IPS-NIHi7 (cell line): ENCODE measurements at regions not wholly inside any gene's neighbourhood (a gene's known extent, or its start where the extent isn't known, plus 50 kb on each side); places are given as distances from the start of the nearest gene placed in this dataset.
A peak's percentile ranks its signal among the peaks of the same experiment; 100 is the strongest.

Source experiments
- DNase-seq: peaks from one replicate; pipeline ENCODE4 v3.0.0; 2012; ENCODE audit warnings: mixed read lengths; ENCODE audit errors: extremely low spot score

DNA sequence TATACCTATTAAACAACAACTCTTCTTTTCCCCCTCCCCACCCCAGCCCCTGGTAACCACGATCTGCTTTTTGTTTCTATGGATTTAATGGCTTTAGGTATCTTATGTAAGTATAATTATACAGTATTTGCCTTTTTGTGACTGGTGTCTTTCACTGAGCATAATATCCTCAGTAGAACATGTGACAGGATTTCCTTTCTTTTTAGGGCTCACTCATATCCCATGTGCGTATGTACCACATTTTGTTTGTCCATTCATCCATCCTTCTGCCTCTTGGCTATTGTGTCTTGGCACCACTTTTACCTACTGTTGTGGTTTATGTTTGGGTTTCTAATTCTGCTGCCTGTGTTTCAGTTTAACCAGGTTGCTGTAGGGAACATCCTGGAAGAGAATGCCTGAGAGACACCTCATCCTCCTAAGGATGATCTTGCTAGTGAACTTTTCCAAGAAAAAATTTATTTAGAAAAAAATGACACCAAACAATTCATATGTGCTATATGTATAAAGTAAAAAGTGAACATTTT is 77.6 kb upstream of the SESN3 start:
- no peak for DNase-seq

DNA sequence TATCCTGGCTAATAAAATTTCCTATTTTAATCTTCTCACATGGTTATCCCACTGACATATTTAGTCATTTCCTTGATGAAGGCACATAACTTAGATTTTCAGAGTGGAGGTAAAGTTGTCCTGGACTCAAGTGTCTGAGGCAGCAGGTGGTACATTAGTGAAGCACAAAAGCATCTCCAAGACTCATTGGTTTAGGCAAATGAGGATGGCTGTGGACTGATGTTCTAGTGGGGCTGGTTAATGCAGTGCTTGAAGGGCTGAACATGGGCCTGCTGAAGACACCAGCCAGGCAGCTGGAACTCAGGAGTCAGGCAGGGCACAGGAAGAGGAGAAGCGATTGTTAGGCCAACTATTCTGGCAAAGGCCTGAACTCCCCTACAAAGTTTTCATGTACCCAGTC is 76.3 kb upstream of the SESN3 start:
- DNase-seq = no peak

DNA sequence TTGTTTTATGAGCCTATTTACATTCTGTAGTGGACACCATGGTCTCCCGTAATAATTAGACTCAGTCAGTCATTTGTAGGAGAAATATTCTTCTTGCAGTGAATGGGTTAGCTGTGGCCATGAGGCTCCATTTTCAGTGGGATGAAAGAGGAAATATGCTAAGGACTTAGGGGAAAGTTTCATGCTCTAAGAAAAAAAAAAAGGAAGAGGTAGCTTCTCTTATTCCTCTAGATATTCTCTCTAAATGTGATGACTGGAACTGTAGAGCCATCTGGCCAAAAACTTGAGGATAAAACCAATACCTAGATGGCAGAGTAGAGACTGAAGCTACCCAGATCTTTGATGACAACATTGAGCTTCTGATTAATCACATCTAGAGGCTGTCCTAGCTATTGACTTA is 75.8 kb upstream of the SESN3 start:
- no peak for DNase-seq

DNA sequence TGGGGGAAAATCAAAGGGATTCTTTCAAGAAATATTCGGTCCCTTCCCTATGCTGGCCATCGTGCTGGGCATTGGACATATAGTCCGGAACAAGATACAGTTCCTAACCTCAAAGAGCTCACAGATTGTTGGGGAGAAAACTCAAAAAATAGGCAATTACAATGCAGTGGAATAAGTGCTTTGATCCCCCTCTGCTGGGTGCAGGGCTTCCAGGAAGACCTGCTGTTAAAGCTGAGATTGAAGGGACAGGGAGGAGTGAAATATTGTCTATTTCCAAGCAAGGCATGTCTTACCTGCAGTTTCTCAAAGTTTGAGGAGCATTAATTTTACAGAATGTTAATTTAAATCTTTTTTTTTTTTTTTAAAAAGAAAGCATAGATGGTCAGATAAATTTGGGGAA is 75.1 kb upstream of the SESN3 start:
- DNase-seq = no peak

DNA sequence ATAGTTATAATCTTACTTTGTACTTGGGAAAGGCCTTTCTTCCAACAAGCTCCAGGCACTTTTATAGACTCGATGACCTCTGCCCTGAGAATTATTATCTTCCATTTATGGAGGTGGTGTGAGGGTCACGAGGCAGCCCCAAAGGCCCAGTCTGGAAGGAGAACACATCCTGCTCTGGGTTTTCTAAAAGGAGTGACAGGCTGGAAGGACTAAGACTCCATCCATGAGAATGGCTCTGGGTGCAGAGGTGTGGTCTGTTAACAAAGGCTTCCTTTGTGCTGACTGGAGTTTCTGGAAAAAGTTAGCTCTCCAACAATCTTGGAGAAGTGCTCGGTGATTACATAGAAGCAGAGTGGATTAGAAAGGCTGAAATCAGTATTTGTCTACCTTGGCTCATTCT is 74.7 kb upstream of the SESN3 start:
- no peak for DNase-seq

DNA sequence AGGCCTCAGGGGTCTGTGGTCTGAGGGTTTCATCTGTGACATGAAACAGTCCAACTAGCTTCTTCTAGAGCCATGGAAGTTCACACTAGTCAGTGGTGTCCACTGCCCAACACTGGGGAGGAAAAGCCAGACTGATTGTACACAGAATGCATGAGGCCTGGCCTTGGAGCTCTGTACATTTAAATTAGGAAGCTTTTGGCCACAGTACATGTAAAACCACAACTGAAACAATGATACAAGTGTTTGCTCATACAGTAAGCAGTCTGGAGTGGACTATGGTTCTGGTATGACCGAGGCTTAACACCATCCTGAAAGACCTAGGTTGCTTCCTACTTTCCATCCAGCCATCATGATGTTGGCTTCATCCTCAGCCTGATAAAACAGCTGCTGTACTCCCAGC is 73.8 kb upstream of the SESN3 start:
- no peak for DNase-seq

DNA sequence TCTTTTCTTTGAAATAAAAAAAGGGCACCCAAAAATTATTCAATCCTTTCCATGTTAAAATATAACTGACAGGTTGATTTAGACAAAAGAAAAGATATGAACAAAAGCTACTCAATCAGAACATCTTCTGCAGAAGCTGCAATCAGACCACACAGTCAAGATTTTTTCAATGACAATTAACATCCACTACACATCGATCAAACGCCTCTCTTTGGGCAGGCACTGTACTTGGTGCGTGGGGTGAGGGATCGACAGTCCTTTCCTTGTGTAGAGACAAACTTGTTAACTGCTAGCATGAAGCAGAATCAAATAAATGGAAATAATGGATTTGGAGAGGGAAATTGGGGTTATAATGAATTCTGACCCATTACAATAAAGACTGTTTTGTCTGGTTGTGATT is 71.2 kb upstream of the SESN3 start:
- no peak for DNase-seq

DNA sequence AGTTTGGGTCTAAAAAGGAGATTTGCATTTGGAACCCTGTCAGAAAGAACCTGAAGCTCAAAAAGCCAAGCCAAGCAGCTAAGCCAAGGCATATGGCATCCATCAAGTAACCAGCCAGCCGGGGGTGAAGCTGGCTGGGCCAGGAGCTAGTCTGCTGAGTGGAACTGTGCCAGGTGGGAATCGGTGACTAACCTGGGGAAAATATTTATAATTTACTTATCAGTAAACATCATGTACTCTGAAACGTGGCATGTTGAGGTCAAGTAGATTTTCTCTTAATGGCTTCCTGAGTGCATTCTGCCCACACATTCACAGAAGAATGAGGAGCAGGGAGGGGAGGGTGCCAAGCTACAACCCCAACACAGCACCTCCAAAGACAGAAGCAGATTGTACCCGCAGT is 70.5 kb upstream of the SESN3 start:
- no peak for DNase-seq

DNA sequence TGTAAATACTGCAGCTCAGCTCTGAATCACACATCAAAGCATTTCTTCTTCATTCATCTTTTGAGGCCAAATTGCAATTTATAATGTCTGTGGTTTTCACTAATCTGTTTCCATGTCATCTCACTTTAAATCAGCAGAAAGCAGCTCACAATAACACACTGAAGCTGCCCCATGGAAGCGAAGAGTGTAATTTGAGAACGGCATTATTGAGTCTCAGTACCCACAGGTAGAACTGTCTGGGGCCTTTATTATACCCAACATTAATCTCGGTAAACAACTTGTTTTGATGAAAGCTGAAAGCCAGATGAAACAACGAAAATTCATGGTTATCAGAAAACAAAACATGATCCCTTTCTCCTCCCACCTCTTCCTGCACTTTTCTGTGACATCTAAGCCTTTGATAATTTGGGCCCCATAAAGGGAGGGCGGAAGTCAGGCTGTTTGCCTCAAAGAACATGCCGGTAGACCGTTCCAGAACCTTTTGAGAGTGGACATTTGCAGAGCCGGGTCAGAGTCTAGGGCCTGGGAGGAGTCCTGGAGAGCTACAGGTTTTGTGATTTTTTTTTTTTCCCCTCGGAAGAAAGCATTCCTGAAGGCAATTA is 68.2 kb upstream of the SESN3 start:
- no peak for DNase-seq

DNA sequence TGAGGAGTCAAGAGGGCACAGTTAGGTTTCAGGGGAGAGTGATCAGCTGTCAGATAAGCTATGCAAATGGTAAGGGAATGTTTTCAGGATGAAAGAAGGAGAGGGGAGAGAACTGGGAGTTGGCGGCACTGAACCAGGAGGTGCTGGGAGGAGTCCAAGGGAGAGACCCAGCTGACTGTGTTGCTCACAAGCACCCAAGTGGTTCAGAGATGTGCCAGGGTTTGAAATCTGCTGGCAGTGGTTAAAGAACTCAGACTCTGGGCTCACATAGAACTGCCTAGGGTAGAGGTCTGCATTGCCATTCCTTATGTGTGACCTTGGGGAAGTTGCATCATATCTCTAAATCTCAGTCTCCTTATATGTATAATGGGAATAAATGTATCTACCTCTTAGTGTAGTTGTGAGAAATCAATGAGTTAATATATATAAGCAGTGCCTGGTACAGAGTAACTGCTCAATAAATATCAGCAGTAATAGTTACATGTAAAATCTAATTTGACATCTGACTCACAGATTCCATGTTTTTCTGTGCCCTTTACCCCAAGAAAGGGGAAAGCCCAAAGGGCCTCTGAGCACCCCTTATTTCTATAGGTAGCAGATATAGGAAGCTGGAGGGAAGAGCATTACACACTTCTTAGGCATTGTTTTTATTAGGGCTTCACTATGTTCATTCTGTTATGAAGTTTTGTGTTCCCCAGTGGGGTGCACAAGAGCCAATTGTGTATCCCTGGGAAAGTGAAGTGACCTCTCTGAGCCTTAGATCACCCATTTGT is 66.9 kb upstream of the SESN3 start:
- DNase-seq = no peak

DNA sequence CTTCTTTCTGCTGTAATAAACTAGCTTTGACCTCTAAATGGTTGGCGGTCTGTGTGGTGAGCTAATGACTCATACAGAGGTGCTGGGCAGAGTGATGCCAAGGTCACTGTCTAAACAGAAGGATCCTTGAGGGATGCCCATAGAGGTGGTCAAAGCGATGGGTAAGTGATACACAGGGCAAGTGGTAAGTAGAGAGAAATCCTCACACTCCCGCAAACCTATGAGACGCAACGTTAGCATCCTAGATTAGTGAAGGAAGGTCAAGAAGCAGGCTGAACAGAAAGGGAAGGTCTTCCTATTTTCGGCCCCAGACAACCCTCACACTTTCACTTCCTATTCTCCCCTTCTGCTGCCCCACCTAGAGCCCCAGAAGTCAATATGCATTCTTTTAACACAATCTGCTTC is 65.6 kb upstream of the SESN3 start:
- no peak for DNase-seq

DNA sequence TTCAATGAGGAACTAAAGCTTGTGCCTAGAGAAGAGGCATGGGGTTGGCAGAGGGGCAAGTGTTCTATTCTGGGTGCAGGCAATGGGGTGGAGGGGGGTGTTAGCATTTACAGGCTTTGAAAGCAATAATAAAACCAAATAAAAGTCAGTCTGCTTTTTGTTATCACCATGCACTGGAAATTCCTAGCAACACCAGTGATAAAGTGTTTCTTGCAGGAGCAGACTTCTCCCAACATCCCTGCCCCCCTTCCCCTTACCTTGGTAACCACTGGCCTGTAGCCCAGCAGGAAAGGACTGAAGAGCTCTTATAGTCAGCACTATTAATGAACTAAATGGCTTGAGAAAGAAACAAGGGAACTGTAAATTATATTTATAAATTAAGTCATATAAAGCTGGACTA is 65.2 kb upstream of the SESN3 start:
- no peak for DNase-seq

DNA sequence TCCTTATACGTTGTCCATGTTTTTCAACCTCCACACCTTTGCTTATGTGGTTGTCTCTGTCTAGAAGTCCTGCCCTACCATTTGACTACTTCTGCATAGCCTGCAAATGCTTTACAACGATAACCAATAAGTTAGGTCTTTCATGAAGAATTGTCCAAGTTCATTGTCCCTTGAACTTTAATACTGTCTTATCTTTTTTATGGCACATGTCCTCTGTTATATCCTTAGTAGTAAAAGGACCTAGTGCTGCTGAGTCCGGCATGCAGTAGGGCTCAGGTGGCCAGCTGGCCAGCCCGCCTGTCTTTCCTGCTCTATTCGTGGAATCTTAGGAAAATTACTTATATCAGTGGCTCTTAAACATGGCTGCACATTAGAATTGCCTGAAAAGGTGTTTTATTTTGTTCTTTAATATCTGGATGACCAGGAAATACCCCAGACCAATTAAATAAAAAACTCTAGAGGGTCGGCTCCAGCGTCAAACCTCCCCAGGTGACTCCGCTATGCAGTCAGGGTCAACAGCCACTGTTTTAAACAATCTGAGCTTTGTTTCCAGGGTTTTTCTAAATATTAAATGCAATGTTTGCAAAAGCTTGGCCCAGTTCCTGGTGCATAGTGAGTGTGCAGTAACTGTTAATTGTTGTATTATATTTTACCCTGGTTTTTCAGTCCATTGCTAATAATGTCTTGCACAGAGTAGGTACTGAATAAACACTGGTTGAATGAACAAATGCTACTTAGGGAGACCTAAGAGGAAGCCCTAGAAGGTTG is 64.6 kb upstream of the SESN3 start:
- DNase-seq = no peak

DNA sequence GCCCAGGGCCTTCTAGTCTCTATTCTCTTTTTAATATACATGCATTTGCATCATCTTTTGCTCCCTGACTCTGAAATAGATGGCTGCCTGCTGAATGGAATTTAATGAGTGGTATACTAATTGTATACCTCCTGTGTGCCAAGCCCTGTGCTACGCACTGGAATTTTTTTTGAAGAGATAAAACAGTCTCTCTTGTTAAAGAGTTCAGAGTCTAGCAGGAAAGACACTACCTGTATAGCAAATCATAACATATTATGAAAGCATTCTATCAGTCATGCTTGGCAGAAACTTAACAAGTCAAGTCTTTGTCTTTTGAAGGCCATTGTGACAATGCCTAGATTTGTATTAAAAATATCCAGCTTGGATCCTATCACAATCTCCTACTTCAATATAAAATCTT is 63.7 kb upstream of the SESN3 start:
- DNase-seq = no peak

DNA sequence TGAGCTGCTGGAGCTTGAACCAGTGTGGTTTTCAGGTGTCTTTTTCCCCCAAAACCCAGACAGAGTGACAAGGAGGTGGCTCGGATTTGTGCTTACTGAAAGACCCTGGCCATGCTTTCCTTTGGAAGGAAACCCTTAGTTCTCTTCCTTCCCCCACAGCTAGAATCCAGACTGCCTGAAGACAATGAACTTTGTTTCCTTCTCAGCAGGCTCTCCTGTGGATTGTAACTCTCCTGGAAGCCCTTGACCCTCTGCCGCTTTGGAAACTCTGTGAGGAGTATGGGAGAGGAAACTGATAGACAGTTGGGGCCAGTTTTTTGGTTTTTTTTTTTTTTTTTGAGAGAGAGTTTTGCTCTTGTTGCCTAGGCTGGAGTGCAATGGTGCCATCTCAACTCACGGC is 62.1 kb upstream of the SESN3 start:
- DNase-seq = peak; percentile 31

DNA sequence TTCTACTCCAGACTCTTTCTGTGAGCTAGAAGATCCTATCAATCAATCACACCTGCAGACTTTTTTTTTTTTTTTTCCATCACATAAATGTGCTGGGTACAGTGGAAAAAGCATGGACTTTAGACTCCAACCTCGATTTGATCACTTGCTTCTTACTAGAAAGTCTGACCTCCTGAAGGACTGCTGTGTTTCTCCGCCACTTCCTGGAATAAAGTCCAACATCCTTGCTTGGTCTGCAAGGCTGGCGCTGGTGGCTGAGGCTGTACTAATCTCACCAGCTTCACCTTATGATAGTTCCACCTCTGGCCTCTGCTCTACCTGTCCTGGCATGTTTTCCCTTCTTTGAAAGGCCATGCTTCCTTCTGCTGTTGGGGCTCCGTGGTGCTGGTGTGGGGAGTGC is 60.9 kb upstream of the SESN3 start:
- DNase-seq = no peak

DNA sequence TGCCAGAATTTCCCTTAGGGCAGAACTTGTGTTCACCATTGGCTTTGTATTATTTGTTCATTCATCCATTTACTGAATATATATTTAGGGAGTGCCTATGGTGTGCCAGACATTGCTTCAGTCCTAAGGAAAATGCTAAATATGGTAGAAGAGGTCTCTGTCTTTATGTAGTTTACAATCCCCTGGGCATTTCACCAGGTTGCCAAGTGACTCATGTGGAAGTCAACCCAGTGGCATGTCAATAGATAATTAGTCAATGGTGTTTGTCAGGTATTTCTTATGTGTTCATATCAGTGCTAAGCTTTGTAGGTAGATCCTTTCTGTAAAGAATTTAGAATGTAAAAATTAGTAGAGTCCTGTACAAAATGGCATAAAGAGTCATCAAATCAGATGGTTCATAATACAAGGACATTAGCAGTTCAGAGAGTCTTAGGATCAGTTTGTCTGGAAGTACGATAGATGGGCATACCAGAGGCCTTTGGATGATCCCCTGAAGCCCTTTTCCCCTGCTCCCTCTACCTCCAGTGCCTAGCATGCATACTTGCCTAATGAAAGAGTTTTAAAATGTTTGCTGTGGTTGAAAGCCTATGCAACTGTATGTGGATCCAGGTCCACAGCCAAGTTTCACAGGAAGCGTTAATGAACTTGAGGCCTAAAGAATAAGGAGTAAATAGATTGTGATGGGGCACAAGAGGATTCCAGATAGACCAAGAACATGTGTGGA is 58.5 kb upstream of the SESN3 start:
- DNase-seq = no peak

DNA sequence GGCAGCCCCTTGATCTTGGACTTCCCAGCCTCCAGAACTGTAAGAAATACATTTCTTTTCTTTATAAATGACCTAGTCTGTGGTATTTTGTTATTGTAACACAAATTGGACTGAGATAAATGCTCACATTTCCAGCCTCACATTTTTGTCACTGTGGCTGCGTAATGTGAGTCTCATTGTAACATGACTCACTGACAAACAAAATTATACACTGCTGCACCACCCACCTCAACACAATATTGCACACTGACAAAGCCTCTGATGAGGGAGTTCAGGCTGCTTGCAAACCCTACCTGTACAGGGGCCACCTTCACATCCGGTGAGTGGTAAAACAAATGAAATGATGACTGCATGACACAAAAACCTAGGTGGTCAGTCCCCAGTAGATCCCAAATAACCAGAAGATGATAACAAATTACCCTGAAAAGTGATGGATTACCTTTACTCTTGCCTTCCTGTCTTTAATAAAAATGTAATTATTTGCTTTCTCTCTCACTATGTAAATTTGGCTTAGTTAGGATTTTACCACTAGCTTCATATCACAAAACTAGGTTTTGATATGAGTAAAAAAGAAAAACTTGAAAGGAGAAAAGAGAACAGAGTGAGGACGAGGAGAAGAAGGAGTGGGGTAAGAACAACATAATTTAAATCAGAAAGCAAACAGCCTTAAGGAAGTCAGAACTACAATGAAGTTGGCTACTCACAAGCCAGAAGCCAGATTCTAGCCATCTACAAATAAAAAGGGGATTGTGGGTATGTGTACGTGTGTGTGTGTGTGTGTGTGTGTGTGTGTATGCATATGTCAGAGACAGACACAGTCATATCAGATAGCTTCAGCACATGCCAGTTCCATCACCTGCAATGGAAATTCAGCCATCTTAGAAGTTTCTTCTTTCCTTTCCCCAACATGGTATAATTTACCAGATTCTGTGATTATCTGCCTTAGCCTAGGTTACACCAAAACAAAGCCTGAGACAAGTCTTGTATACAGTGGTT is 53.4 kb upstream of the SESN3 start:
- DNase-seq = no peak

DNA sequence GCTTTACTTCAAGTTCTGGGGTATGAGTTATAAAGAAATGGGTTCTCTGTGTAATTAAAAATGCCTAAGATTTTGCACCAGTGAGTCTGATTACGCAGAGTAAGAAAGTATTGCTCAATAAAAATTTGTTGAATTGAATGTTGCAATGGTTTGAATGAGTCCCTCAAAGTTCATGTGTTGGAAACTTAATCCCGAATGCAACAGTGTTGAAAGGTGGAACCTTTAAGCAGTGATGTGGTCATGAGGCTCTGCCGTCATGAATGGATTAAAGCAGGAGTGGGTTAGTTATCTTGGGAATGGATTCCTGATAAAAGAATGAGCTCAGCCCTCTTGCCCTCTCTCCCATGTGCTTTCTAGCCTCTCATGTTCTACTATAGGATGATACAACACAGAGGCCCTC is 52.6 kb upstream of the SESN3 start:
- no peak for DNase-seq

DNA sequence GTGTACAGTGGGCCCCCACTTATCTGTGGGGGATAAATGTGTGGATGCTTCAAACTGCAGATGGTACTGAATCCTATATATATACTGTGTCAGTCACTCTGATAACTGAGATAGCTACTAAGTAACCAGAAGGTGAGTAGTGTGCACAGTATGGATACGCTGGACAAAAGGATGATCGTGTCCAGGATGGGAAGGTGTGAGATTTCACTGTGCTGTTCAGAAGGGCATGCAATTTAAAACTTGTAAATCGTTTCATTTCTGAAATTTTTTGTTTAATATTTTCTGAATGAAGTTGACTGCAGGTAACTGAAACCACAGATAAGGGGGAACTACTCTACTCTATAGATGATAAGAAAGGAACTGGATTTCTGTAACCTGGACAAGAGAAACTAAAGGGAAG is 52.1 kb upstream of the SESN3 start:
- DNase-seq = no peak

DNA sequence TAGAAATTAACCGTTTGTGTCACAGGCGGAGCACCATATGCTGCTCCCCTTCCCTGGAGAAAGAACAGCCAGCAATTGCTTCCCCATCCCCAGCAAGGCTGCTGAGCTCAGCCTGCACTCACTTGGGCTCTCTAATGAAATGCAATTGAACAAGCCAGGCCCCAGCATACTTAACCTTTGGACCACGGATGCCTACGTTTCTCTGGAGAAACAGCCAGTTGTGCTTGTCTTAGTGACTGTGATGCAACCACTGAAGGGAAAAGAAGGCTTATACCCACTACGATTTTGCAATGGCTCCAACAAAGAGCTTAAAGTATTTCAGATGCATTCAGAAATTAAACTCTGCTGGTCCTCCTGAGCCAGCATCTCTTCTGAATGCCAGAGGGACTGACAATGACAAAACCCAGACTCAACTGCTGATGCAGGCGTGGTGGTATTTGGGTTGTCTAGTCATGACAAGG is 51.3 kb upstream of the SESN3 start:
- peak; percentile 44 for DNase-seq
